ENCODE measurements at regions not wholly inside any gene's neighbourhood (a gene's known extent, or its start where the extent isn't known, plus 50 kb on each side); places are given as distances from the start of the nearest gene placed in this dataset.

- peaks cover 8% of the 10 kb centered on the region; the same call in 1 of the 2 replicates for H3K36me3 Mint-ChIP-seq
- no peaks in the 10 kb centered on the region for H3K27me3 Mint-ChIP-seq (ENCODE audit: low read depth)
- H3K27ac Mint-ChIP-seq, result peak overlapping the region; percentile 64; the same call in 1 of the 2 replicates
- peaks cover 12% of the 10 kb centered on the region for H3K4me1 Mint-ChIP-seq
- no peak for DNase-seq (ENCODE audit: low spot score)
- POLR2A ChIA-PET, result no interaction called here
- TF ChIP-seq E2F1 (CRISPR knock-in tag; IDR thresholded peaks at IDR 0.05) (no peak), CTCF (IDR thresholded peaks at IDR 0.05) (no peak), CREB1 (CRISPR knock-in tag; IDR thresholded peaks at IDR 0.05) (no peak), TEAD1 (CRISPR knock-in tag; IDR thresholded peaks at IDR 0.05) (no peak), SMAD3 (CRISPR knock-in tag; IDR thresholded peaks at IDR 0.05; ENCODE audit: borderline replicate concordance) (no peak), NR2C2 (CRISPR knock-in tag; IDR thresholded peaks at IDR 0.05) (no peak), ATF6 (CRISPR knock-in tag; IDR thresholded peaks at IDR 0.05) (no peak), PREB (CRISPR knock-in tag; IDR thresholded peaks at IDR 0.05; ENCODE audit: borderline replicate concordance) (no peak), TCF7 (CRISPR knock-in tag; IDR thresholded peaks at IDR 0.05; ENCODE audit: low read depth) (no peak), ZNF232 (CRISPR knock-in tag; IDR thresholded peaks at IDR 0.05) (no peak), MAX (CRISPR knock-in tag; IDR thresholded peaks at IDR 0.05) (no peak), JAZF1 (CRISPR knock-in tag; IDR thresholded peaks at IDR 0.05) (no peak), TEAD4 (CRISPR knock-in tag; IDR thresholded peaks at IDR 0.05) (no peak), ATF3 (CRISPR knock-in tag; conservative IDR thresholded peaks at IDR 0.05) (no peak), GABPB1 (CRISPR knock-in tag; IDR thresholded peaks at IDR 0.05) (no peak), GRHL2 (CRISPR knock-in tag; IDR thresholded peaks at IDR 0.05; ENCODE audit: insufficient replicate concordance, severe bottlenecking) (no peak), SMAD4 (CRISPR knock-in tag; IDR thresholded peaks at IDR 0.05) (no peak), NR1H2 (CRISPR knock-in tag; IDR thresholded peaks at IDR 0.05) (no peak), MLX (CRISPR knock-in tag; IDR thresholded peaks at IDR 0.05) (no peak)
- no peak for ATAC-seq
- peaks cover 30% of the 10 kb centered on the region for H3K9me3 Mint-ChIP-seq
- H3K4me3 Mint-ChIP-seq, result no peak overlapping the region
- CTCF ChIA-PET, result interaction anchor here (1.0 kb wide), 1 partner anchor 53 kb away, joined by 3 read pairs; no protein-coding TSS in a partner anchor
These were observed 373.6 kb downstream of the CDC14C start for GRCh38 chr7:49297958-49298357.

GRCh38 chr7:49308787-49309186, 384.4 kb downstream of the CDC14C start:
- no peak for DNase-seq (ENCODE audit: low spot score)
- no peak overlapping the region for H3K4me3 Mint-ChIP-seq
- CTCF ChIA-PET, result no interaction called here
- H3K27ac Mint-ChIP-seq, result no peak overlapping the region
- POLR2A ChIA-PET, result no interaction called here
- no peak for ATAC-seq
- H3K4me1 Mint-ChIP-seq, result peaks cover 5% of the 10 kb centered on the region; the same call in 1 of the 2 replicates
- no peaks in the 10 kb centered on the region for H3K36me3 Mint-ChIP-seq
- no peaks in the 10 kb centered on the region for H3K27me3 Mint-ChIP-seq (ENCODE audit: low read depth)
- H3K9me3 Mint-ChIP-seq, result no peaks in the 10 kb centered on the region
- TF ChIP-seq TCF7 (CRISPR knock-in tag; IDR thresholded peaks at IDR 0.05; ENCODE audit: low read depth), result no peak
- no peak for TF ChIP-seq E2F4 (CRISPR knock-in tag; IDR thresholded peaks at IDR 0.05; ENCODE audit: borderline replicate concordance, low read depth)
- TF ChIP-seq CDX4 (CRISPR knock-in tag; IDR thresholded peaks at IDR 0.05; ENCODE audit: borderline replicate concordance), result no peak
- no peak for TF ChIP-seq ERG (CRISPR knock-in tag; IDR thresholded peaks at IDR 0.05)
- no peak for TF ChIP-seq KAT7 (CRISPR knock-in tag; IDR thresholded peaks at IDR 0.05; ENCODE audit: borderline replicate concordance)
- TF ChIP-seq TEAD4 (CRISPR knock-in tag; IDR thresholded peaks at IDR 0.05), result no peak
- TF ChIP-seq E2F5 (CRISPR knock-in tag; IDR thresholded peaks at IDR 0.05), result no peak
